H1 (cell line): ENCODE measurements at regions not wholly inside any gene's neighbourhood (a gene's known extent, or its start where the extent isn't known, plus 50 kb on each side); places are given as distances from the start of the nearest gene placed in this dataset.

Experiments used
- CTCF ChIA-PET: fragments of 300-600 bp; sonication (Branson Sonifier 250); formaldehyde crosslinking; loops from one replicate; lab custom pipeline; 2021; ENCODE audit not compliant: partially characterized antibody; lab: Charles Lee
- POLR2A ChIA-PET: fragments of 300-600 bp; sonication (Branson Sonifier 250); formaldehyde crosslinking; loops from one replicate; lab custom pipeline; 2021; ENCODE audit warnings: inconsistent platforms; ENCODE audit not compliant: partially characterized antibody; lab: Charles Lee
- DNase-seq, 2 experiments: peaks; one replicate each; pipeline versions ENCODE4 v3.0.0 to v3.0.0-alpha.2; 2010 to 2022; ENCODE audit warnings: low spot score in 2 of 2, low read depth in 1 of 2, mixed read lengths in 1 of 2
- FAIRE-seq: peaks from 2 replicates; lab custom pipeline; 2011; peaks lifted over from hg19 to GRCh38; lab: Jason Lieb, UNC
- H2AFZ ChIP-seq: 2 replicates; pipeline ENCODE4 v1.8.1; 2012; ENCODE audit warnings: low read length, inconsistent platforms
- H2AK5ac ChIP-seq: 2 replicates; pipeline ENCODE4 v1.6.1; 2013; ENCODE audit warnings: low read depth, low read length
- H2BK120ac ChIP-seq: replicated peaks from 2 replicates; pipeline ENCODE3; 2013; ENCODE audit warnings: low read depth, low read length, inconsistent platforms
- H2BK12ac ChIP-seq: 2 replicates; pipeline ENCODE4 v1.6.1; 2013; ENCODE audit warnings: low read depth, low read length
- H2BK15ac ChIP-seq: 2 replicates; pipeline ENCODE4 v1.6.1; 2013; ENCODE audit warnings: low read length
- H2BK20ac ChIP-seq: 2 replicates; pipeline ENCODE4 v1.6.1; 2013; ENCODE audit warnings: low read length
- H2BK5ac ChIP-seq: 2 replicates; pipeline ENCODE4 v1.6.1; 2013; ENCODE audit warnings: low read depth, low read length
- H3K14ac ChIP-seq: 2 replicates; pipeline ENCODE4 v1.6.1; 2013; ENCODE audit warnings: inconsistent platforms; ENCODE audit not compliant: insufficient read length
- H3K18ac ChIP-seq: 2 replicates; pipeline ENCODE4 v1.6.1; 2013; ENCODE audit warnings: low read length; ENCODE audit errors: extremely low read depth
- H3K23ac ChIP-seq: 2 replicates; pipeline ENCODE4 v1.6.1; 2013; ENCODE audit warnings: inconsistent platforms; ENCODE audit not compliant: insufficient read length
- H3K23me2 ChIP-seq: 2 replicates; pipeline ENCODE4 v1.6.1; 2013; ENCODE audit warnings: low read depth, low read length
- H3K27ac ChIP-seq: 2 replicates; pipeline ENCODE4 v1.6.1; 2011; ENCODE audit warnings: low read depth, low read length, inconsistent platforms
- H3K27me3 ChIP-seq, 4 experiments: replicated peaks in 1 of 4; 1 replicate in 1 of 4; 2 replicates in 3 of 4; pipeline versions ENCODE4 v1.6.1 to v1.8.1; 2011 to 2013; ENCODE audit warnings: low read length in 3 of 4, mild to moderate bottlenecking in 3 of 4, inconsistent platforms in 2 of 4, mixed read lengths in 2 of 4, moderate library complexity in 1 of 4; ENCODE audit not compliant: control insufficient read depth in 3 of 4, insufficient read depth in 3 of 4; ENCODE audit errors: extremely low read depth in 1 of 4
- H3K36me3 ChIP-seq, 4 experiments: 2 replicates each; pipeline versions ENCODE4 v1.6.1 to v1.8.1; 2011 to 2013; ENCODE audit warnings: mild to moderate bottlenecking in 4 of 4, low read length in 3 of 4, moderate library complexity in 2 of 4, control low read depth in 1 of 4, inconsistent platforms in 1 of 4; ENCODE audit not compliant: insufficient read depth in 4 of 4, control insufficient read depth in 2 of 4
- H3K4ac ChIP-seq: replicated peaks from 2 replicates; pipeline ENCODE3; 2013; ENCODE audit warnings: low read length, low read depth, mixed read lengths, inconsistent platforms; ENCODE audit not compliant: insufficient read length
- H3K4me1 ChIP-seq, 4 experiments: replicated peaks in 1 of 4; 1 replicate in 1 of 4; 2 replicates in 3 of 4; pipeline versions ENCODE4 v1.6.1 to v1.8.1; 2011 to 2013; ENCODE audit warnings: low read length in 3 of 4, inconsistent platforms in 2 of 4, mixed read lengths in 1 of 4; ENCODE audit not compliant: insufficient read depth in 4 of 4, control insufficient read depth in 3 of 4
- H3K4me2 ChIP-seq, 2 experiments: 2 replicates each; pipeline versions ENCODE4 v1.6.1 to v1.8.1; 2011 to 2013; ENCODE audit warnings: low read depth in 2 of 2, low read length in 2 of 2, control low read depth in 1 of 2, inconsistent platforms in 1 of 2, mild to moderate bottlenecking in 1 of 2; ENCODE audit not compliant: insufficient read depth in 1 of 2
- H3K4me3 ChIP-seq, 4 experiments: fragments of 200-600, 300-600 bp in 1 of 4; sonication (generic), shearing (Covaris generic), sonication (Bioruptor Twin) in 1 of 4; 2 replicates each; pipeline versions ENCODE4 v1.5.1 to v1.8.1; 2011 to 2016; ENCODE audit warnings: low read length in 4 of 4, low read depth in 3 of 4, control low read depth in 2 of 4, inconsistent platforms in 2 of 4, mild to moderate bottlenecking in 2 of 4, mixed read lengths in 1 of 4, moderate library complexity in 1 of 4; ENCODE audit not compliant: insufficient read depth in 2 of 4; ENCODE audit errors: extremely low read depth in 1 of 4
- H3K56ac ChIP-seq: replicated peaks from 2 replicates; pipeline ENCODE3; 2013; ENCODE audit warnings: low read depth, mild to moderate bottlenecking, mixed read lengths, low read length, inconsistent platforms; ENCODE audit not compliant: insufficient read length
- H3K79me1 ChIP-seq: 2 replicates; pipeline ENCODE4 v1.6.1; 2013; ENCODE audit warnings: low read depth, low read length, control low read depth
- H3K79me2 ChIP-seq, 2 experiments: 2 replicates each; pipeline versions ENCODE4 v1.6.1 to v1.8.1; 2012 to 2013; ENCODE audit warnings: low read length in 2 of 2, mild to moderate bottlenecking in 2 of 2, inconsistent platforms in 1 of 2; ENCODE audit not compliant: insufficient read depth in 2 of 2, control insufficient read depth in 1 of 2
- H3K9ac ChIP-seq, 4 experiments: replicated peaks in 1 of 4; 1 replicate in 1 of 4; 2 replicates in 3 of 4; pipeline versions ENCODE4 v1.6.1 to v1.8.1; 2011 to 2013; ENCODE audit warnings: low read depth in 3 of 4, low read length in 3 of 4, control low read depth in 2 of 4, mild to moderate bottlenecking in 2 of 4, moderate library complexity in 2 of 4, inconsistent platforms in 1 of 4; ENCODE audit errors: extremely low read depth in 1 of 4
- H3K9me3 ChIP-seq, 2 experiments: 2 replicates each; pipeline versions ENCODE4 v1.6.1 to v1.8.1; 2012 to 2013; ENCODE audit warnings: mild to moderate bottlenecking in 2 of 2, moderate library complexity in 2 of 2, control low read depth in 1 of 2, inconsistent platforms in 1 of 2, low read depth in 1 of 2, low read length in 1 of 2, mixed read lengths in 1 of 2; ENCODE audit not compliant: insufficient read depth in 2 of 2
- H4K20me1 ChIP-seq, 2 experiments: replicated peaks in 1 of 2; 2 replicates each; pipeline versions ENCODE3 to v1.8.1; 2011 to 2013; ENCODE audit warnings: inconsistent platforms in 2 of 2, low read length in 2 of 2, mild to moderate bottlenecking in 1 of 2; ENCODE audit not compliant: insufficient read depth in 2 of 2, control insufficient read depth in 1 of 2
- H4K5ac ChIP-seq: 2 replicates; pipeline ENCODE4 v1.6.1; 2013; ENCODE audit warnings: low read length, low read depth, mixed read lengths, inconsistent platforms; ENCODE audit not compliant: insufficient read length
- H4K8ac ChIP-seq: 2 replicates; pipeline ENCODE4 v1.8.0; 2013; ENCODE audit warnings: mild to moderate bottlenecking, moderate library complexity, low read length, inconsistent platforms; ENCODE audit not compliant: insufficient read depth; ENCODE audit errors: extremely low read depth
- H4K91ac ChIP-seq: replicated peaks from 2 replicates; pipeline ENCODE3; 2013; ENCODE audit warnings: low read length, mixed read lengths, inconsistent platforms; ENCODE audit not compliant: insufficient read length
- BCL11A ChIP-seq, 2 experiments: IDR thresholded peaks; one replicate each; pipeline ENCODE4 v1.6.1; 2011; ENCODE audit warnings: low read depth in 2 of 2, low read length in 2 of 2, mild to moderate bottlenecking in 2 of 2
- CBX8 ChIP-seq: fragments of 300-800, 300-1000 bp; sonication (generic); IDR thresholded peaks from 2 replicates; pipeline ENCODE4 v1.7.1; 2016; ENCODE audit warnings: low read depth, low read length, borderline replicate concordance
- KDM4A ChIP-seq: IDR thresholded peaks from one replicate; pipeline ENCODE4 v1.7.1; 2012; ENCODE audit warnings: low read depth, mild to moderate bottlenecking, moderate library complexity, low read length, inconsistent platforms; ENCODE audit not compliant: severe bottlenecking
- RAD21 ChIP-seq, 2 experiments: IDR thresholded peaks in 1 of 2; conservative IDR thresholded peaks in 1 of 2; 2 replicates each; pipeline ENCODE4 v1.6.1; 2011; ENCODE audit warnings: low read depth in 2 of 2, low read length in 2 of 2, improper control_type of control experiment in 1 of 2, inconsistent platforms in 1 of 2, mild to moderate bottlenecking in 1 of 2, moderate library complexity in 1 of 2
- SIRT6 ChIP-seq: IDR thresholded peaks from one replicate; pipeline ENCODE4 v1.7.1; 2012; ENCODE audit warnings: low read length, inconsistent platforms
- SP2 ChIP-seq: IDR thresholded peaks from 2 replicates; pipeline ENCODE4 v1.6.1; 2012; ENCODE audit warnings: mild to moderate bottlenecking, low read length, inconsistent platforms
- TCF12 ChIP-seq: IDR thresholded peaks from 2 replicates; pipeline ENCODE4 v1.6.1; 2011; ENCODE audit warnings: low read depth, mild to moderate bottlenecking, low read length
- TEAD4 ChIP-seq: IDR thresholded peaks from 2 replicates; pipeline ENCODE4 v1.6.1; 2012; ENCODE audit warnings: low read depth, low read length, inconsistent platforms, mixed read lengths
- YY1 ChIP-seq: IDR thresholded peaks from 2 replicates; pipeline ENCODE4 v1.6.1; 2011; ENCODE audit warnings: low read depth, mild to moderate bottlenecking, low read length
- WGBS, 2 experiments: shearing (Covaris generic) in 1 of 2; methylation state at CpG; one replicate each; pipeline versions ENCODE4 v1.1.6 to v1.1.7; 2013 to 2015; ENCODE audit warnings: low lambda C conversion rate in 2 of 2, mixed read lengths in 2 of 2, inconsistent platforms in 1 of 2, low coverage in 1 of 2, missing lambda C conversion rate in 1 of 2; ENCODE audit not compliant: insufficient replicate concordance in 2 of 2, insufficient coverage in 1 of 2, insufficient read length in 1 of 2; ENCODE audit errors: extremely low coverage in 1 of 2, missing lambda C conversion rate in 1 of 2; 5-methylcytosine and 5-hydroxymethylcytosine counted together
- TF ChIP-seq, protein P1 (sequence below): IDR thresholded peaks from 2 replicates; pipeline ENCODE4 v1.6.1; 2012; ENCODE audit warnings: low read length, inconsistent platforms
- TF ChIP-seq, protein P2 (sequence below): IDR thresholded peaks from 2 replicates; pipeline ENCODE4 v1.6.1; 2012; ENCODE audit warnings: inconsistent platforms

DNA sequence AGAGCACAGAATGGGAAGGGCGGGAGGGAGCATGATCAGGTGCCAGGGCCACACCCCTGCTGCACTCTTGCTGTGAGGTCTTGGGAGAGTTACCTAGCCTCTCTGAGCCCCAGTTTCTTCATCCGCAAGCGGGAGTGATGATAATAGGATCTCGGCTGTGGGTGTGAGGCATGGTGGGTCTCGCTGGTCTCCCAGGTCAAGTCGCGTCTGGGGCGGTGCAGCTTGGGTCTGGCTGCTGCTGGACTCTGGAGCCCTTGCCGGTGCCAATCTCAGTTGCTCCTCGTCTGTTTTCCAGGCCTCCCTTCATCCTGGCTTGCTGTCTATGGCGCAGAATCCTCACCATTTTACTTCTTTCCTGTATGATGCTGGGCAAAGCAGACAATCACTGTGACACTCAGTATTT lies 130.3 kb upstream of the RAB12 start:
- Histone ChIP-seq H4K91ac (no peak overlapping the region), H3K4ac (no peak overlapping the region), H3K9me3 (no peaks in the 10 kb centered on the region), H4K8ac (no peak overlapping the region), H3K9ac (no peak overlapping the region), H3K18ac (no peak overlapping the region), H2BK15ac (no peak overlapping the region), H3K79me2 (no peaks in the 10 kb centered on the region), H4K5ac (no peak overlapping the region), H3K79me1 (no peaks in the 10 kb centered on the region), H2BK5ac (no peak overlapping the region), H2BK12ac (no peak overlapping the region), H4K20me1 (no peaks in the 10 kb centered on the region), H3K27me3 (no peaks in the 10 kb centered on the region), H2BK120ac (no peak overlapping the region), H3K4me3 (no peak overlapping the region), H3K23me2 (no peaks in the 10 kb centered on the region; the same call in 1 of the 2 replicates), H3K4me2 (no peak overlapping the region), H2AFZ (no peak overlapping the region), H3K23ac (no peak overlapping the region), H2AK5ac (no peak overlapping the region), H3K27ac (no peak overlapping the region), H3K4me1 (no peaks in the 10 kb centered on the region), H3K56ac (no peak overlapping the region), H2BK20ac (no peak overlapping the region), H3K36me3 (no peaks in the 10 kb centered on the region), H3K14ac (no peak overlapping the region)
- FAIRE-seq (no peak), DNase-seq (no peak)
- CTCF ChIA-PET, result interaction anchor here (0.7 to 6.5 kb wide), 38 partner anchors 8 to 980 kb away, joined by 3 to 82 read pairs (median 4); no protein-coding TSS in a partner anchor
- POLR2A ChIA-PET, result no interaction called here
- WGBS, 2 experiments, result 82% methylated on average over 7 of the region's 11 CpGs; no CpG with 5 or more reads in 1 of the 2 experiments
- TF ChIP-seq TEAD4 (no peak), TCF12 (no peak), SIRT6 (no peak), KDM4A (no peak), RAD21 (IDR thresholded peaks at IDR 0.05 in 1 of 2, conservative IDR thresholded peaks at IDR 0.05 in 1 of 2; ENCODE audit: low read depth in 2 of 2, low read length in 2 of 2) (no peak), YY1 (no peak), SP2 (no peak), BCL11A (IDR thresholded peaks at IDR 0.05; ENCODE audit: low read depth in 2 of 2, low read length in 2 of 2) (no peak), CBX8 (no peak)
- TF ChIP-seq, protein P1, sequence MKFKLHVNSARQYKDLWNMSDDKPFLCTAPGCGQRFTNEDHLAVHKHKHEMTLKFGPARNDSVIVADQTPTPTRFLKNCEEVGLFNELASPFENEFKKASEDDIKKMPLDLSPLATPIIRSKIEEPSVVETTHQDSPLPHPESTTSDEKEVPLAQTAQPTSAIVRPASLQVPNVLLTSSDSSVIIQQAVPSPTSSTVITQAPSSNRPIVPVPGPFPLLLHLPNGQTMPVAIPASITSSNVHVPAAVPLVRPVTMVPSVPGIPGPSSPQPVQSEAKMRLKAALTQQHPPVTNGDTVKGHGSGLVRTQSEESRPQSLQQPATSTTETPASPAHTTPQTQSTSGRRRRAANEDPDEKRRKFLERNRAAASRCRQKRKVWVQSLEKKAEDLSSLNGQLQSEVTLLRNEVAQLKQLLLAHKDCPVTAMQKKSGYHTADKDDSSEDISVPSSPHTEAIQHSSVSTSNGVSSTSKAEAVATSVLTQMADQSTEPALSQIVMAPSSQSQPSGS, result no peak
- TF ChIP-seq, protein P2, sequence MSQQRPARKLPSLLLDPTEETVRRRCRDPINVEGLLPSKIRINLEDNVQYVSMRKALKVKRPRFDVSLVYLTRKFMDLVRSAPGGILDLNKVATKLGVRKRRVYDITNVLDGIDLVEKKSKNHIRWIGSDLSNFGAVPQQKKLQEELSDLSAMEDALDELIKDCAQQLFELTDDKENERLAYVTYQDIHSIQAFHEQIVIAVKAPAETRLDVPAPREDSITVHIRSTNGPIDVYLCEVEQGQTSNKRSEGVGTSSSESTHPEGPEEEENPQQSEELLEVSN, result no peak; the same call in 1 of the 2 replicates
